NT2/D1 (cell line): ENCODE measurements at regions not wholly inside any gene's neighbourhood (a gene's known extent, or its start where the extent isn't known, plus 50 kb on each side); places are given as distances from the start of the nearest gene placed in this dataset.

ENCODE experiments used
- DNase-seq: peaks from one replicate; pipeline ENCODE4 v3.0.0-alpha.2; 2011; ENCODE audit warnings: low read depth, low spot score
- H3K27me3 ChIP-seq: 2 replicates; pipeline ENCODE4 v1.6.0; 2011; ENCODE audit warnings: mild to moderate bottlenecking; ENCODE audit not compliant: insufficient read length, insufficient read depth
- H3K36me3 ChIP-seq: 2 replicates; pipeline ENCODE4 v1.6.1; 2011; ENCODE audit warnings: mild to moderate bottlenecking, low read length, mixed read lengths; ENCODE audit not compliant: insufficient read depth, insufficient read length
- H3K4me1 ChIP-seq: 2 replicates; pipeline ENCODE4 v1.5.1; 2011; ENCODE audit not compliant: insufficient read depth, insufficient read length
- H3K4me3 ChIP-seq: 2 replicates; pipeline ENCODE4 v1.5.1; 2011; ENCODE audit warnings: low read depth; ENCODE audit not compliant: insufficient read length
- H3K9ac ChIP-seq: 2 replicates; pipeline ENCODE4 v1.6.0; 2011; ENCODE audit warnings: low read depth; ENCODE audit not compliant: insufficient read length
- H3K9me3 ChIP-seq: 2 replicates; pipeline ENCODE4 v1.5.1; 2011; ENCODE audit warnings: mild to moderate bottlenecking, low read length; ENCODE audit not compliant: insufficient read depth
- SUZ12 ChIP-seq: IDR thresholded peaks from 2 replicates; pipeline ENCODE4 v1.6.1; 2011; ENCODE audit not compliant: insufficient read length, insufficient read depth; ENCODE audit errors: extremely low read depth
- YY1 ChIP-seq: IDR thresholded peaks from 2 replicates; pipeline ENCODE4 v1.6.1; 2011; ENCODE audit not compliant: insufficient read length, insufficient read depth
- ZNF274 ChIP-seq: IDR thresholded peaks from 2 replicates; pipeline ENCODE4 v1.6.1; 2011; ENCODE audit warnings: mild to moderate bottlenecking, low read depth, low read length

DNA sequence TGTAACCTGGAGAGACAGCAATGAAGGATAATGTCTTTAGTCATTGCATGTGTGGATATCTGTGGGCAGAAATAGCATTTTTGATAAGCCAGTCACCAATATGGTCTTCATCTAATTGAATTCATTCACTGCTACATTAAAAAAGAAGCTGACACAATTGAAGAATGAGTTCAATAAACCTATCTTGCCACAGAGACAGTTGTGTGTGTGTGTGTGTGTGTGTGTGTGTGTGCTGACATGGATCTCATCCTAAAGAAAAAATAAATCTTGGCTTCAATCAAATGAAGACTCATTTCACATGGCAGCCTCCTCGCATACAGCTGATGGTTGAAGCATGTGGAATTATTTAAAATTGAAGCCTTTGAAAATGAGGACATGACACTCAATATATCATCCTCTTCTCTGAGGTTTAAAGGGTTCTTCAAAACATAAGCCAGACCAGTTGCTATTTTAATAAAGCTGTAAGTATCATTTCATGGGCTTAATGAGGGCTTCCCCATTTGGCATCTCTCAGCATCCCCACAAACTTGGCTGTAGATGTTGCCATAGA, 118.5 kb upstream of the PTPN3 start:
- Histone ChIP-seq H3K9me3 (peaks cover 7% of the 10 kb centered on the region; the same call in 1 of the 2 replicates), H3K36me3 (no peaks in the 10 kb centered on the region), H3K9ac (no peak overlapping the region), H3K4me3 (no peak overlapping the region), H3K4me1 (no peaks in the 10 kb centered on the region), H3K27me3 (no peaks in the 10 kb centered on the region)
- no peak for DNase-seq
- TF ChIP-seq ZNF274 (no peak), YY1 (no peak), SUZ12 (no peak)

- Histone ChIP-seq H3K27me3 (no peaks in the 10 kb centered on the region), H3K4me3 (no peak overlapping the region), H3K9ac (no peak overlapping the region), H3K36me3 (no peaks in the 10 kb centered on the region), H3K9me3 (peaks cover 7% of the 10 kb centered on the region; the same call in 1 of the 2 replicates), H3K4me1 (no peaks in the 10 kb centered on the region)
- no peak for TF ChIP-seq ZNF274
- no peak for TF ChIP-seq SUZ12
- TF ChIP-seq YY1: no peak
- DNase-seq: no peak
Observed at GRCh38 chr9:109619310-109619709, 121.2 kb upstream of the PTPN3 start.

GRCh38 chr9:109624143-109624542, 126.0 kb upstream of the PTPN3 start:
- TF ChIP-seq YY1 (no peak), ZNF274 (no peak)
- Histone ChIP-seq H3K9ac (no peak overlapping the region), H3K27me3 (no peaks in the 10 kb centered on the region), H3K4me1 (no peaks in the 10 kb centered on the region), H3K36me3 (no peaks in the 10 kb centered on the region), H3K9me3 (no peaks in the 10 kb centered on the region), H3K4me3 (no peak overlapping the region)
- DNase-seq: no peak

DNA sequence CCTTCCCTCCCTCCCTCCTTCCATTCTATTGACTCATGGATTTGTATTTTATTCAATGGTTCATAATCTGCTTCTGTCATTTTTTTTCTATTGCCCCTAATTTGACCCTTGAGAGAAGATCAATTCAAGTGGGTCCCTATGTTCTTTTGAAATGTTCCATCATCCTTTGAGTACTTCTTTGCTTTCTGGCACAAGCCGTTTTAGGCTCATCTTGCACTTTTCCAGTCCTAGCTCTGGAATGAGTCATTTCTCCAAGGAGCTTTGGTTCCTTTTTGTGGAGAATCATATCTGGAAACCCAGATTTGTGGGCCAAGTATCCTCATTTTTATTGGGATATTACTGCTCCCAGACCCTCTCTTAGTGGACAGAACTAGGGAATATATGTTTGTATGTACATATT, 126.8 kb upstream of the PTPN3 start:
- no peaks in the 10 kb centered on the region for H3K4me1 ChIP-seq
- no peak for DNase-seq
- H3K27me3 ChIP-seq: no peaks in the 10 kb centered on the region
- H3K36me3 ChIP-seq: no peaks in the 10 kb centered on the region
- TF ChIP-seq ZNF274: no peak
- no peak for TF ChIP-seq YY1
- TF ChIP-seq SUZ12: no peak
- no peak overlapping the region for H3K9ac ChIP-seq
- no peak overlapping the region for H3K4me3 ChIP-seq
- H3K9me3 ChIP-seq: no peaks in the 10 kb centered on the region

- Histone ChIP-seq H3K36me3 (no peaks in the 10 kb centered on the region), H3K4me3 (no peak overlapping the region), H3K4me1 (no peaks in the 10 kb centered on the region), H3K27me3 (no peaks in the 10 kb centered on the region), H3K9me3 (0 out of 2 replicates have a peak, but pooled peaks cover 7% of the 10 kb centered on the region), H3K9ac (no peak overlapping the region)
- TF ChIP-seq YY1 (no peak), ZNF274 (no peak), SUZ12 (no peak)
- DNase-seq: no peak
Observed at GRCh38 chr9:109627042-109627441, 128.9 kb upstream of the PTPN3 start.

DNA sequence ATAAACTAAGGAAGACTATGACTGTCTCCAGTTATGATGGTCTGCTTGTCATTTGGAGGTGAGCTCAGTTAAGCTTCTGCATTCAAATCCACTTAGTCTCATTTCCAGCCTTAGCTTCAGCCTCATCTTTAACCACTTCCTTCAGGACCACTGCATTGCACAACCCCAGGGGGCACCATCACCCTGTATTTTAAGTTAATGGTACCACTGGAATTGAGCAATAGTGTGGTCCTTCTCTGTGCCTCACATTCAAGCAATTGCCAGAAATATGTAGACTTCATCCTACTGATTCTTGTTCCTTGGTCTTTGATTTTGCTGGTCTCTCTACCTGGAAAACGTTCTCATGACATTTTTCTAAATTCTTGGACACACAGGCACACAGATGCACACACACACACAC, 131.5 kb upstream of the PTPN3 start:
- Histone ChIP-seq H3K9me3 (0 out of 2 replicates have a peak, but pooled peaks cover 7% of the 10 kb centered on the region), H3K36me3 (no peaks in the 10 kb centered on the region), H3K9ac (no peak overlapping the region), H3K4me1 (no peaks in the 10 kb centered on the region), H3K27me3 (no peaks in the 10 kb centered on the region), H3K4me3 (no peak overlapping the region)
- TF ChIP-seq SUZ12 (no peak), ZNF274 (no peak)
- DNase-seq: no peak

DNA sequence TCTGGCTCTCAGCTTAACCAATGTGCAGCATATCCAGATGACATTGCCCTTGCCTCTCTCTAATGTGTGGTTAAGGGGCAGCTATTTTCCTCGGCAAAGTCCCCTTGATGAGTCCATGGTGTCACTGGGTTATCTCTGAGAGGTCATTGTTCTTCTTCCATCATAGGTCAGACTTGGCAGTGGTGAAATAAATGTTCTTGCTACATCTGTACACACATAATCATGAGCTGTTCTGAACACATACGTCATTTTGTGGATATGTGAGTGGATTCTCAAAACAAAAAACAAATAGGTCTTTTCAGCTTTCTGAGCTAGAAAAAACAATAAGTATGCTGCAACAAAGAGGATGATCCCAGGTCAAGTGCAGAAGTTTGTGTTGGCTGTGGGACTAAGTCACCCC, 134.7 kb upstream of the PTPN3 start:
- no peak overlapping the region for H3K9ac ChIP-seq
- TF ChIP-seq SUZ12 (no peak), ZNF274 (no peak)

More for the DNA sequence above, 134.7 kb upstream of the PTPN3 start:
- H3K4me3 ChIP-seq: no peak overlapping the region
- H3K36me3 ChIP-seq: no peaks in the 10 kb centered on the region
- H3K4me1 ChIP-seq: no peaks in the 10 kb centered on the region
- 0 out of 2 replicates have a peak, but pooled peaks cover 7% of the 10 kb centered on the region for H3K9me3 ChIP-seq
- H3K27me3 ChIP-seq: peaks cover 7% of the 10 kb centered on the region
- DNase-seq: no peak
